ENCODE measurements at regions not wholly inside any gene's neighbourhood (a gene's known extent, or its start where the extent isn't known, plus 50 kb on each side); places are given as distances from the start of the nearest gene placed in this dataset.

DNA sequence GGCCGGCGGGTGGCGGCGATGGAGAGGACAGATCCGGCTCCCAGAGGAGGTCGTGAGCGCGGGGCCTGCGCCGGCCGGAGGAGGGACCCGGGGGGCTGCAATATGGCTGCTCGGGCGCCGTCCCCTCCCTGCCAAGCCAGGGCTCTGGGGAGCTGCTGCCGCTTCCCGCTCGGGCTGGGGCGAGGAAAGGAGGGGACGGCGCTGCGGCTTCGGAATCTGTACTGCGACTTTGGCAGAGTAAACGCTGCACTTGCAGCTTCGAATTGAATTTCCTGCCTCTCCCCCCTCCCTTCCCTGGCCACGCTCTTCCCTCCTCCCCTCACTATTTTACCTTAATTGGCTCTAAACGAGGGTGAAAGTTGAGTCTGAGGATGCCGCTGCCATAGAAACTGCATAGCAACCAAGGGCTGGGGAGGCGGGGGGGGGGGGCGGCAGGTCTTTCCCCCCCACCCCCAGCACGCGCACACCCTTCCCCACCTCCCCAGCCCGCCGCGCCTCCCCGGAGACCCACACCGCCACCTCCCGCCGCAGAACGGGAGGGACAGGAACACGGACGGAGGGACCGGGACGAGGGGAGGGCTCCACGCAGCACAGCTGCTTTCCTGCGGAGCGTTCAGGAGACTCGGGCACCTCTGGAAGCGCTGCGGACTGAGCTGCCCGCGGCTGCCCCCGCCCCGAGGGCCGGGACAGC, 93.9 kb downstream of the RNASET2 start:
- POLR2A ChIA-PET, result no interaction called here
- no TSS peak for BruUV-seq (replicated peaks)
- Histone ChIP-seq H3K9me3 (ENCODE audit: low read length) (no peaks in the 10 kb centered on the region), H4K20me1 (ENCODE audit: insufficient read depth, low read length) (no peaks in the 10 kb centered on the region), H3K27me3 (ENCODE audit: control insufficient read depth in 1 of 2, insufficient read depth in 2 of 2, low read length in 2 of 2) (peaks cover 3 to 12% of the 10 kb centered on the region in 2 experiments; a peak in 4 of 5 replicates), H3K4me1 (ENCODE audit: insufficient read depth, low read length) (peaks cover 24% of the 10 kb centered on the region), H3K27ac (ENCODE audit: extremely low read length, insufficient read depth, low read length) (no peak overlapping the region), H3K36me3 (replicated peaks in 1 of 2; ENCODE audit: control insufficient read depth in 1 of 2, insufficient read depth in 2 of 2, low read length in 2 of 2) (no peaks in the 10 kb centered on the region), H3K4me2 (ENCODE audit: low read depth, low read length) (peak overlapping the region; percentile 69), H3K4me3 (replicated peaks in 1 of 3; ENCODE audit: insufficient read depth in 1 of 3, low read depth in 2 of 3, low read length in 3 of 3) (peak overlapping the region; percentile 38 to 61 (median 43); a peak in 5 of 6 replicates), H3K9ac (ENCODE audit: insufficient read depth, low read depth, low read length) (peak overlapping the region; percentile 27; the same call in 1 of the 2 replicates), H2AFZ (ENCODE audit: low read length) (no peak overlapping the region), H3K79me2 (ENCODE audit: insufficient read depth, low read length) (no peaks in the 10 kb centered on the region)
- CTCF ChIA-PET (ENCODE audit: low intra/inter-chr PET ratio, low total read pairs), result no interaction called here
- DNase-seq (ENCODE audit: low spot score) (no peak), FAIRE-seq (no peak), ATAC-seq (peak; percentile 88)
- 38% methylated on average over 39 of the region's 56 CpGs for WGBS (ENCODE audit: low lambda C conversion rate)
- in situ Hi-C loops (cut with HindIII; ENCODE audit: extremely low pct_ligation_motif_present, low pct_unique_long_range_greater_than_20kb) (no loop called here), intact Hi-C loops (cut with micrococcal nuclease; ENCODE audit: unreplicated experiment) (no loop called here)
- TF ChIP-seq, protein P1, sequence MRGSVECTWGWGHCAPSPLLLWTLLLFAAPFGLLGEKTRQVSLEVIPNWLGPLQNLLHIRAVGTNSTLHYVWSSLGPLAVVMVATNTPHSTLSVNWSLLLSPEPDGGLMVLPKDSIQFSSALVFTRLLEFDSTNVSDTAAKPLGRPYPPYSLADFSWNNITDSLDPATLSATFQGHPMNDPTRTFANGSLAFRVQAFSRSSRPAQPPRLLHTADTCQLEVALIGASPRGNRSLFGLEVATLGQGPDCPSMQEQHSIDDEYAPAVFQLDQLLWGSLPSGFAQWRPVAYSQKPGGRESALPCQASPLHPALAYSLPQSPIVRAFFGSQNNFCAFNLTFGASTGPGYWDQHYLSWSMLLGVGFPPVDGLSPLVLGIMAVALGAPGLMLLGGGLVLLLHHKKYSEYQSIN (CRISPR knock-in tag; IDR thresholded peaks at IDR 0.05; ENCODE audit: borderline replicate concordance), result no peak
- TF ChIP-seq FOXA1 (IDR thresholded peaks at IDR 0.05), result no peak
- no peak for TF ChIP-seq FOXA1 (CRISPR knock-in tag; IDR thresholded peaks at IDR 0.05)
- TF ChIP-seq, protein P2, sequence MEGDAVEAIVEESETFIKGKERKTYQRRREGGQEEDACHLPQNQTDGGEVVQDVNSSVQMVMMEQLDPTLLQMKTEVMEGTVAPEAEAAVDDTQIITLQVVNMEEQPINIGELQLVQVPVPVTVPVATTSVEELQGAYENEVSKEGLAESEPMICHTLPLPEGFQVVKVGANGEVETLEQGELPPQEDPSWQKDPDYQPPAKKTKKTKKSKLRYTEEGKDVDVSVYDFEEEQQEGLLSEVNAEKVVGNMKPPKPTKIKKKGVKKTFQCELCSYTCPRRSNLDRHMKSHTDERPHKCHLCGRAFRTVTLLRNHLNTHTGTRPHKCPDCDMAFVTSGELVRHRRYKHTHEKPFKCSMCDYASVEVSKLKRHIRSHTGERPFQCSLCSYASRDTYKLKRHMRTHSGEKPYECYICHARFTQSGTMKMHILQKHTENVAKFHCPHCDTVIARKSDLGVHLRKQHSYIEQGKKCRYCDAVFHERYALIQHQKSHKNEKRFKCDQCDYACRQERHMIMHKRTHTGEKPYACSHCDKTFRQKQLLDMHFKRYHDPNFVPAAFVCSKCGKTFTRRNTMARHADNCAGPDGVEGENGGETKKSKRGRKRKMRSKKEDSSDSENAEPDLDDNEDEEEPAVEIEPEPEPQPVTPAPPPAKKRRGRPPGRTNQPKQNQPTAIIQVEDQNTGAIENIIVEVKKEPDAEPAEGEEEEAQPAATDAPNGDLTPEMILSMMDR (CRISPR knock-in tag; IDR thresholded peaks at IDR 0.05), result peak; percentile 41
- TF ChIP-seq PLRG1 (conservative IDR thresholded peaks at IDR 0.05), result no peak
- TF ChIP-seq ZNF678 (CRISPR knock-in tag; IDR thresholded peaks at IDR 0.05), result no peak
- TF ChIP-seq LCORL (IDR thresholded peaks at IDR 0.05), result no peak
- TF ChIP-seq LCORL (CRISPR knock-in tag; IDR thresholded peaks at IDR 0.05), result no peak
- no peak for TF ChIP-seq ZNF709 (CRISPR knock-in tag; IDR thresholded peaks at IDR 0.05)
- TF ChIP-seq, protein P3, sequence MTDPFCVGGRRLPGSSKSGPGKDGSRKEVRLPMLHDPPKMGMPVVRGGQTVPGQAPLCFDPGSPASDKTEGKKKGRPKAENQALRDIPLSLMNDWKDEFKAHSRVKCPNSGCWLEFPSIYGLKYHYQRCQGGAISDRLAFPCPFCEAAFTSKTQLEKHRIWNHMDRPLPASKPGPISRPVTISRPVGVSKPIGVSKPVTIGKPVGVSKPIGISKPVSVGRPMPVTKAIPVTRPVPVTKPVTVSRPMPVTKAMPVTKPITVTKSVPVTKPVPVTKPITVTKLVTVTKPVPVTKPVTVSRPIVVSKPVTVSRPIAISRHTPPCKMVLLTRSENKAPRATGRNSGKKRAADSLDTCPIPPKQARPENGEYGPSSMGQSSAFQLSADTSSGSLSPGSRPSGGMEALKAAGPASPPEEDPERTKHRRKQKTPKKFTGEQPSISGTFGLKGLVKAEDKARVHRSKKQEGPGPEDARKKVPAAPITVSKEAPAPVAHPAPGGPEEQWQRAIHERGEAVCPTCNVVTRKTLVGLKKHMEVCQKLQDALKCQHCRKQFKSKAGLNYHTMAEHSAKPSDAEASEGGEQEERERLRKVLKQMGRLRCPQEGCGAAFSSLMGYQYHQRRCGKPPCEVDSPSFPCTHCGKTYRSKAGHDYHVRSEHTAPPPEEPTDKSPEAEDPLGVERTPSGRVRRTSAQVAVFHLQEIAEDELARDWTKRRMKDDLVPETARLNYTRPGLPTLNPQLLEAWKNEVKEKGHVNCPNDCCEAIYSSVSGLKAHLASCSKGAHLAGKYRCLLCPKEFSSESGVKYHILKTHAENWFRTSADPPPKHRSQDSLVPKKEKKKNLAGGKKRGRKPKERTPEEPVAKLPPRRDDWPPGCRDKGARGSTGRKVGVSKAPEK (CRISPR knock-in tag; IDR thresholded peaks at IDR 0.05; ENCODE audit: borderline replicate concordance), result 0 out of 2 replicates have a peak, but pooled peaks have one; percentile 49
- TF ChIP-seq GPN1 (CRISPR knock-in tag; IDR thresholded peaks at IDR 0.05; ENCODE audit: borderline replicate concordance), result no peak
- TF ChIP-seq ZNF768 (CRISPR knock-in tag; IDR thresholded peaks at IDR 0.05), result 0 out of 2 replicates have a peak, but pooled peaks have one; percentile 21
- TF ChIP-seq ZNF773 (CRISPR knock-in tag; IDR thresholded peaks at IDR 0.05; ENCODE audit: borderline replicate concordance), result no peak
- no peak for TF ChIP-seq IRF2 (CRISPR knock-in tag; IDR thresholded peaks at IDR 0.05)
- no peak for TF ChIP-seq ZNF724P (CRISPR knock-in tag; IDR thresholded peaks at IDR 0.05; ENCODE audit: borderline replicate concordance)
- peak; percentile 36 for TF ChIP-seq HNRNPLL (IDR thresholded peaks at IDR 0.05; ENCODE audit: low read depth, low read length, poor library complexity, severe bottlenecking)
- TF ChIP-seq FOXC1 (CRISPR knock-in tag; IDR thresholded peaks at IDR 0.05; ENCODE audit: borderline replicate concordance), result no peak
- TF ChIP-seq ZNF550 (CRISPR knock-in tag; IDR thresholded peaks at IDR 0.05; ENCODE audit: borderline replicate concordance), result no peak
- TF ChIP-seq, protein P4, sequence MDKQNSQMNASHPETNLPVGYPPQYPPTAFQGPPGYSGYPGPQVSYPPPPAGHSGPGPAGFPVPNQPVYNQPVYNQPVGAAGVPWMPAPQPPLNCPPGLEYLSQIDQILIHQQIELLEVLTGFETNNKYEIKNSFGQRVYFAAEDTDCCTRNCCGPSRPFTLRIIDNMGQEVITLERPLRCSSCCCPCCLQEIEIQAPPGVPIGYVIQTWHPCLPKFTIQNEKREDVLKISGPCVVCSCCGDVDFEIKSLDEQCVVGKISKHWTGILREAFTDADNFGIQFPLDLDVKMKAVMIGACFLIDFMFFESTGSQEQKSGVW (CRISPR knock-in tag; IDR thresholded peaks at IDR 0.05; ENCODE audit: borderline replicate concordance), result no peak

All from HepG2 (cell line).